GM12878 (cell line): ENCODE measurements at regions not wholly inside any gene's neighbourhood (a gene's known extent, or its start where the extent isn't known, plus 50 kb on each side); places are given as distances from the start of the nearest gene placed in this dataset.

Source experiments
- ATAC-seq: fragments of 200-7000 bp; cut with Tn5 transposase; 3 replicates; pipeline ENCODE4 v1.9.1; 2020; ENCODE audit warnings: mild to moderate bottlenecking, moderate library complexity
- BruUV-seq: library from RNA; stranded (reverse); fragments of 400-500 nt; replicated peaks from 2 replicates; lab custom pipeline; 2021; lab: Mats Ljungman, UMichigan
- CTCF ChIA-PET: fragments of 300-600 bp; sonication (Branson Sonifier 250); formaldehyde crosslinking; extraction: SDS; loops from one replicate; lab custom pipeline; 2021; ENCODE audit warnings: inconsistent platforms; lab: Yijun Ruan, JAX
- POLR2A ChIA-PET: fragments of 350-600 bp; formaldehyde crosslinking; extraction: SDS; loops from one replicate; lab custom pipeline; 2021; ENCODE audit warnings: inconsistent platforms; lab: Charles Lee
- RAD21 ChIA-PET: fragments of 300-600 bp; sonication (Branson Sonifier 250); formaldehyde crosslinking; loops from one replicate; lab custom pipeline; 2023; ENCODE audit warnings: antibody characterized with exemption; ENCODE audit not compliant: unreplicated experiment; lab: Charles Lee
- SMC1A ChIA-PET: fragments of 300-600 bp; sonication (Branson Sonifier 250); formaldehyde crosslinking; loops from one replicate; lab custom pipeline; 2023; ENCODE audit not compliant: unreplicated experiment, uncharacterized antibody; lab: Charles Lee
- DNase-seq: peaks from one replicate; pipeline ENCODE4 v3.0.0-alpha.2; 2011; ENCODE audit warnings: low read depth, low spot score
- FAIRE-seq: peaks from 3 replicates; lab custom pipeline; 2011; peaks lifted over from hg19 to GRCh38; lab: Jason Lieb, UNC
- H2AFZ ChIP-seq: 2 replicates; pipeline ENCODE4 v1.6.0; 2011; ENCODE audit warnings: low read depth, low read length, control low read depth; ENCODE audit not compliant: control insufficient read depth
- H3K27ac ChIP-seq: 2 replicates; pipeline ENCODE4 v1.5.1; 2011; ENCODE audit warnings: control low read depth; ENCODE audit not compliant: control insufficient read depth, insufficient read depth
- H3K27me3 ChIP-seq, 2 experiments: replicated peaks in 1 of 2; 2 replicates each; pipeline versions ENCODE4 v1.6.0 to v1.6.1; 2011; ENCODE audit warnings: low read length in 1 of 2; ENCODE audit not compliant: control insufficient read depth in 2 of 2, insufficient read depth in 2 of 2
- H3K36me3 ChIP-seq, 2 experiments: 2 replicates each; pipeline ENCODE4 v1.5.1; 2011; ENCODE audit warnings: low read length in 1 of 2; ENCODE audit not compliant: control insufficient read depth in 2 of 2, insufficient read depth in 2 of 2
- H3K4me1 ChIP-seq: 2 replicates; pipeline ENCODE4 v1.6.1; 2011; ENCODE audit warnings: mild to moderate bottlenecking, low read length, moderate library complexity, mixed read lengths; ENCODE audit not compliant: control insufficient read depth, insufficient read depth
- H3K4me2 ChIP-seq: 2 replicates; pipeline ENCODE4 v1.6.0; 2011; ENCODE audit warnings: control low read depth; ENCODE audit not compliant: control insufficient read depth, insufficient read depth
- H3K4me3 ChIP-seq: fragments of 200-600 bp; sonication (generic); 2 replicates; pipeline ENCODE4 v1.5.1; 2016
- H3K79me2 ChIP-seq: 2 replicates; pipeline ENCODE4 v1.6.0; 2011; ENCODE audit warnings: low read length; ENCODE audit not compliant: control insufficient read depth, insufficient read depth
- H3K9ac ChIP-seq: 2 replicates; pipeline ENCODE4 v1.8.0; 2011; ENCODE audit warnings: low read length, control low read depth, mixed read lengths; ENCODE audit not compliant: control insufficient read depth, insufficient read depth
- H3K9me3 ChIP-seq: replicated peaks from 3 replicates; pipeline ENCODE4 v1.5.1; 2011; ENCODE audit warnings: mild to moderate bottlenecking, low read length; ENCODE audit not compliant: control insufficient read depth, insufficient read depth
- H4K20me1 ChIP-seq: 2 replicates; pipeline ENCODE4 v1.6.0; 2011; ENCODE audit not compliant: control insufficient read depth, insufficient read depth
- CHD4 ChIP-seq: fragments of 200-600 bp; sonication (generic); IDR thresholded peaks from 2 replicates; pipeline ENCODE4 v1.6.1; 2016; ENCODE audit warnings: mild to moderate bottlenecking
- EP300 ChIP-seq, 2 experiments: fragments of 150-350 bp in 1 of 2; IDR thresholded peaks; 2 replicates each; pipeline ENCODE4 v1.6.1; 2011 to 2012; ENCODE audit warnings: low read depth in 2 of 2, low read length in 2 of 2, borderline replicate concordance in 1 of 2, improper control_type of control experiment in 1 of 2, inconsistent platforms in 1 of 2; ENCODE audit not compliant: control insufficient read depth in 1 of 2
- KAT2A ChIP-seq: conservative IDR thresholded peaks from 2 replicates; pipeline ENCODE4 v1.6.1; 2011; ENCODE audit warnings: low read depth, low read length; ENCODE audit not compliant: control insufficient read depth
- PML ChIP-seq: IDR thresholded peaks from 2 replicates; pipeline ENCODE4 v1.6.1; 2012; ENCODE audit warnings: low read length, inconsistent platforms
- SMAD1 ChIP-seq: fragments of 450-650 bp; IDR thresholded peaks from 2 replicates; pipeline ENCODE4 v1.6.1; 2018; ENCODE audit warnings: mild to moderate bottlenecking, low read depth; ENCODE audit not compliant: partially characterized antibody
- SMC3 ChIP-seq: IDR thresholded peaks from 2 replicates; pipeline ENCODE4 v1.6.1; 2011; ENCODE audit warnings: low read length, improper control_type of control experiment, borderline replicate concordance
- WGBS: methylation state at CpG from one replicate; pipeline ENCODE4 v1.1.6; 2016; ENCODE audit warnings: low lambda C conversion rate; ENCODE audit not compliant: insufficient replicate concordance, insufficient coverage; ENCODE audit errors: missing lambda C conversion rate; 5-methylcytosine and 5-hydroxymethylcytosine counted together
- in situ Hi-C: fragments of 300-500 bp; cut with MboI; formaldehyde crosslinking; loops from 9 replicates; pipeline ENCODE4 v1.14.3; 2018; ENCODE audit warnings: mixed read lengths
- intact Hi-C: fragments of 100-400 bp; cut with micrococcal nuclease; formaldehyde crosslinking; loops from one replicate; pipeline ENCODE4 v1.14.2; 2022; ENCODE audit not compliant: unreplicated experiment
- TF ChIP-seq, protein P1 (sequence below): fragments of 450-650 bp; IDR thresholded peaks from 2 replicates; pipeline ENCODE4 v1.6.1; 2016; ENCODE audit warnings: mild to moderate bottlenecking
- TF ChIP-seq, protein P2 (sequence below): fragments of 450-650 bp; formaldehyde crosslinking; IDR thresholded peaks from 2 replicates; pipeline ENCODE4 v1.4.0; 2022; ENCODE audit warnings: mild to moderate bottlenecking, moderate library complexity

DNA sequence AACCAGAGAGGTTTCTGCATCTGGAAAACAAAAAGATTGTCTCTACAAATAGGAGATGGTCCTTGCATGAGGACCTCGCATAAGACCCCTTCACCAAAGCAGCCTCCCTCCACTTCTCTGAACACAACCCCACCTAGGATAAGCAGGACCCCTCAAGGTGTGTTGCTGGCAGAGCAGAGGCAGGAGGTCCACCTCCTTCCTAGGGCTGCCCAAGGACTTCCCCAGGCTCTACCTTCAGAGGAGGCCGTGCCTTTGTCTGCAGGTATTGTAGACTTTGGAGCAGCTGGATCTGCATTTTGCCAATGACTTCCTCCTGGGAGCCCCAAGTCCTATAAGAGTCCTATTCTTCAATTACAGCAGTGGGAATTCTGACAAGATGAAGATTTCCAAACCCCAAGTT lies 67.3 kb upstream of the TSPAN11 start:
- no TSS peak for BruUV-seq
- WGBS: 73% methylated on average over 2 of the region's 2 CpGs

More for the DNA sequence above, 67.3 kb upstream of the TSPAN11 start:
- Histone ChIP-seq H3K79me2 (no peaks in the 10 kb centered on the region), H3K9ac (no peak overlapping the region), H2AFZ (no peak overlapping the region), H3K4me1 (no peaks in the 10 kb centered on the region), H3K27ac (no peak overlapping the region), H4K20me1 (no peaks in the 10 kb centered on the region), H3K4me3 (no peak overlapping the region), H3K36me3 (no peaks in the 10 kb centered on the region), H3K9me3 (no peaks in the 10 kb centered on the region), H3K4me2 (no peak overlapping the region), H3K27me3 (no peaks in the 10 kb centered on the region; a peak in 1 of 4 replicates)
- ChIA-PET CTCF (interaction anchor here (1.1 kb wide), 1 partner anchor 14 kb away, joined by 3 read pairs; no protein-coding TSS in a partner anchor), SMC1A (interaction anchor here (0.7 to 2.2 kb wide), 3 partner anchors 8 to 130 kb away, joined by 4 to 6 read pairs (median 5); no protein-coding TSS in a partner anchor), POLR2A (interaction anchor here (0.8 kb wide), 1 partner anchor 9 kb away, joined by 3 read pairs; no protein-coding TSS in a partner anchor), RAD21 (interaction anchor here (1.8 kb wide), 1 partner anchor 11 kb away, joined by 5 read pairs; no protein-coding TSS in a partner anchor)
- no peak for DNase-seq
- no peak for FAIRE-seq
- no peak for ATAC-seq
- intact Hi-C loops: no loop called here
- in situ Hi-C loops: loop anchor here (10.0 kb wide), 1 partner anchor 786 kb away; no protein-coding TSS in a partner anchor
- TF ChIP-seq SMC3 (no peak), KAT2A (no peak), PML (no peak), CHD4 (no peak), EP300 (IDR thresholded peaks at IDR 0.05; ENCODE audit: borderline replicate concordance in 1 of 2, control insufficient read depth in 1 of 2, low read depth in 2 of 2, low read length in 2 of 2) (no peak), SMAD1 (no peak)
- TF ChIP-seq, protein P1, sequence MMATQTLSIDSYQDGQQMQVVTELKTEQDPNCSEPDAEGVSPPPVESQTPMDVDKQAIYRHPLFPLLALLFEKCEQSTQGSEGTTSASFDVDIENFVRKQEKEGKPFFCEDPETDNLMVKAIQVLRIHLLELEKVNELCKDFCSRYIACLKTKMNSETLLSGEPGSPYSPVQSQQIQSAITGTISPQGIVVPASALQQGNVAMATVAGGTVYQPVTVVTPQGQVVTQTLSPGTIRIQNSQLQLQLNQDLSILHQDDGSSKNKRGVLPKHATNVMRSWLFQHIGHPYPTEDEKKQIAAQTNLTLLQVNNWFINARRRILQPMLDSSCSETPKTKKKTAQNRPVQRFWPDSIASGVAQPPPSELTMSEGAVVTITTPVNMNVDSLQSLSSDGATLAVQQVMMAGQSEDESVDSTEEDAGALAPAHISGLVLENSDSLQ: no peak
- TF ChIP-seq, protein P2, sequence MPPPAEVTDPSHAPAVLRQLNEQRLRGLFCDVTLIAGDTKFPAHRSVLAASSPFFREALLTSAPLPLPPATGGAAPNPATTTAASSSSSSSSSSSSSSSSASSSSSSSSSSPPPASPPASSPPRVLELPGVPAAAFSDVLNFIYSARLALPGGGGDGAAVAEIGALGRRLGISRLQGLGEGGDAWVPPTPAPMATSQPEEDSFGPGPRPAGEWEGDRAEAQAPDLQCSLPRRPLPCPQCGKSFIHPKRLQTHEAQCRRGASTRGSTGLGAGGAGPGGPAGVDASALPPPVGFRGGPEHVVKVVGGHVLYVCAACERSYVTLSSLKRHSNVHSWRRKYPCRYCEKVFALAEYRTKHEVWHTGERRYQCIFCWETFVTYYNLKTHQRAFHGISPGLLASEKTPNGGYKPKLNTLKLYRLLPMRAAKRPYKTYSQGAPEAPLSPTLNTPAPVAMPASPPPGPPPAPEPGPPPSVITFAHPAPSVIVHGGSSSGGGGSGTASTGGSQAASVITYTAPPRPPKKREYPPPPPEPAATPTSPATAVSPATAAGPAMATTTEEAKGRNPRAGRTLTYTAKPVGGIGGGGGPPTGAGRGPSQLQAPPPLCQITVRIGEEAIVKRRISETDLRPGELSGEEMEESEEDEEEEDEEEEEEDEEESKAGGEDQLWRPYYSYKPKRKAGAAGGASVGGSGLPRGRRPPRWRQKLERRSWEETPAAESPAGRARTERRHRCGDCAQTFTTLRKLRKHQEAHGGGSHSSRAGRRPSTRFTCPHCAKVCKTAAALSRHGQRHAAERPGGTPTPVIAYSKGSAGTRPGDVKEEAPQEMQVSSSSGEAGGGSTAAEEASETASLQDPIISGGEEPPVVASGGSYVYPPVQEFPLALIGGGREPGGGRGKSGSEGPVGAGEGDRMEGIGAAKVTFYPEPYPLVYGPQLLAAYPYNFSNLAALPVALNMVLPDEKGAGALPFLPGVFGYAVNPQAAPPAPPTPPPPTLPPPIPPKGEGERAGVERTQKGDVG (CRISPR knock-in tag): no peak
